Raji (cell line): ENCODE measurements at regions not wholly inside any gene's neighbourhood (a gene's known extent, or its start where the extent isn't known, plus 50 kb on each side); places are given as distances from the start of the nearest gene placed in this dataset.

ENCODE experiments used
- POLR2A ChIP-seq: IDR thresholded peaks from 2 replicates; pipeline ENCODE4 v1.6.1; 2011; ENCODE audit warnings: low read depth, low read length, control low read depth; ENCODE audit not compliant: insufficient read depth

DNA sequence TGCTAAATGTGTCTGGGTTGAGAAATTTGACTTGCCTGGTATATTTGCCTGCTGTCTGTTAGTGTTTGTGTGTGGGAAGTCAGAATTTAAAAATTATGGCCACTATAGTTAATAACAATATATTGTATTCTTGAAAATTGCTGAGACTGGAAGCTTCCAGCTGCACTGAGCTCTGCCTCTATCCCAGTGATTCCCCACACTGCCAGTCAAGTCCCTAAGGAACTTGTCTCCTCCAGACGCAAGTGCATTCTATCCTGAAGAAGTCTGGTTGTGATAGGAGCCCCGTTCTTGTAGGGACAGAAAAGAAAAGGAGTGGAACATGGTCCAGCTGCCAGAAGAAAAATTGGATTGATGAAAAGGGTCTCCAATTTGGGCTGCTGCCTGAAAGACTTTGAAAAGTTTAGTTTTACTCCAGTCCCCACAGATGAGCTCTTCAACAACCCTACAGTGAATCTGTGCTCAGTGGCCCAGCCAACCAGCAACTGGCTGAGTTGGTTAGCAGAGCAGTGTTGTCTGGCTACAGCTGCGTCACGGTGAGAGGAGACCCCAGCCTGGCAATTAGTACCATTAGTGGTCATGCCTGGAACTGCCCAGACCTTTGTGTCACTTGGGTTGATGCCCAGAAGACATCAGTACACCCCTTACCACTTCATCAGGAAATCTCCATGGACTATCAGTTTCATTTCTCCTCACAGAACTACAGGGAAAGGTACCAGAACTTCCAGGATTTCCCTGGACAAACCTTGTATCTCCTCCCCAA, 183.1 kb upstream of the MCHR2 start:
- TF ChIP-seq POLR2A: no peak

- no peak for TF ChIP-seq POLR2A
These were observed 182.4 kb upstream of the MCHR2 start for GRCh38 chr6:100176311-100176950.

DNA sequence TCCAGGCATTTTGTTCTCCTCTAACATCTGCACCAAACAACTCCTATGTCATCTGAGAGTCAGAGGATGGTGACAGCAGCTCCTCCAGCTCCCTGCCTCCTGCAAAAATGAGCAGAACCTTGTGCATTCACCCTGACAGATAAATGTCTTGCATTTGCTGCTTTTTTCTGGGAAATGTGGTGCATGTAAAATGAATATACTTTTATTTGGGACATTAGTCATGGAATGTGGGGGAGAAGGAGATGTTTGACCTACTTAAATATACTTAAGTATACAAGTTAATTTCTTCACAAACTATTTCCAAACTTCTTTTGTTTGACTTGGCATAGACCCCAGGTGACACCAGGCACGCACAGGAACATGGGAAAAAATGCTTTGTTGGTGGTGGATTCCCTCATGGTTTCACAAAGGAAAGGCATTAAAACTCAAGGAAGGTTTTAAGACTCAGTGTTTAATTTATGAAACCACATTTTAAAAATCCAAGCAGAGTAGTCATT, 181.8 kb upstream of the MCHR2 start:
- no peak for TF ChIP-seq POLR2A

GRCh38 chr6:100173211-100173610, 179.2 kb upstream of the MCHR2 start:
- no peak for TF ChIP-seq POLR2A

DNA sequence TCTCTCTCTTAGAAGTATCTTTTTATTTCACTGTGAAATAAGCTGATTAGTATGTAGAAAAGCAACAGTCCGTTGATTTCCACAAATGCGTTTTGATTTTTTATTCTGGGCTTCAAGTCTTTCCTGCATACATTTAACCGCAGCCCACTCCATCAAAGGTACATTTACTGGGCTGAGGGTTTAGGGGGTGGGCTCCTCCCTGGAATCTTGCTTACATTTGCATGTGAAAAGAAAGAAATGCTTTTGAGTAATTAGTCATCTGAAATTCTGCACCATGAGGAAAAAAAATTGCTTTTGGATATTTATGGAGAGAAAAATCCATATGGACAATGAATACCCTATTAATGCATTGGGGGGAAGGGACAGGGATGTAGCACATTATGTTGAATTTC, 178.3 kb upstream of the MCHR2 start:
- no peak for TF ChIP-seq POLR2A

GRCh38 chr6:100171533-100172321, 177.7 kb upstream of the MCHR2 start:
- TF ChIP-seq POLR2A: no peak

DNA sequence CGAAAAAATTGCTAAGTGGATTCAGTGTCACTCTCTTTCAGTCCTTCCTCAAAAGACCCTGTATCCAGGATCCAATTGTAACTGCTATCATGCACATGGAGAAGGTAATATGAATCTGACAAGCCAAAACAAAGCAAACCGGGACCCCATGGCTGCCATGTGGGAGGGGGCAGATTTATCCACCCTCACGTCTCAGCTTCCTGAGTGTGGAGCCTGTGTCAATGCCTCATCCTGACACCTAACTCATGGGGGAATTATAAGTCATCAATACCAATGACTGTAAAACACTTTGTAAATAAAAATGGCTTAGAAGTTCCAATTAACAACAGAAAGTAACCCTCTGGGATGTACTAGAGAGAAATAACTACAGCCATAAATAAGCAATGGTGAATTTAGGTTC, 174.1 kb upstream of the MCHR2 start:
- no peak for TF ChIP-seq POLR2A

DNA sequence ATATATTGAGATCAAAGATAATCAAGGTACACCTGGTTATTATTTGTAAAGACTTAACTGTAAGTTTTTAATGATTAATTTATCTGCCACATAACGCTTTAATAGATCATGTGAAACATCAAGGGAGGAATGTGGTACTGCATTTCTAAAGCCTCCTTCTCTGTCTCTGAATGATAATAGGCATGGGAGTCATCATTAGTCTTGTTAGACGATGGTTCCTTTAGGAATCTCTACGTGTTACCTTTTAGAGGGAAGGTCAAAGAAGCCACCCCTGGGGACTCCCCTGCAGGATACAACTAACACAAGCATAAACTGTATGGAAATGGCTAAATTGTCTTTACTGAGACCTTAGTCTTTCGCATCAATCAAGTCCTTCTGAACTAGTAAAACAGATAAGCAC, 173.6 kb upstream of the MCHR2 start:
- TF ChIP-seq POLR2A: no peak

DNA sequence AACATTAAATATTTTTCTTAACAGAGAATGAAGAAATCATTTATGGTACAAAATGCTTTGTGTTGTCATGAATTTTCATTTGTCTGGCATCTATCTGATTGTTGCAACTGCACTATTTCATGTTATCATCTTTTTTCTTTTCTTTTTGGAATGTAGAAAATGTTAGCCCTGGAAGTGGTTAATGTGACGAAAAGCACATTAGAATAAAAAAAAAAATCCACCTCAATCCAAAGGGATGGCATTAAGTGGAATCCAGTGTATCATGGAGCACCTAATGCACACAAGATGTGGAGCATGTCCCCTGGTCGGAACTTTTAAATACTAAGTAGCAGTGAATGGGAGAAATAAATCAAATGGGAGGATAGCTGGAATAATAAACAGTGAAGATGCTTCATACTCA, 172.9 kb upstream of the MCHR2 start:
- no peak for TF ChIP-seq POLR2A

- no peak for TF ChIP-seq POLR2A
These were observed 171.4 kb upstream of the MCHR2 start for GRCh38 chr6:100165442-100165841.

GRCh38 chr6:100163035-100163434, 169.0 kb upstream of the MCHR2 start:
- no peak for TF ChIP-seq POLR2A

DNA sequence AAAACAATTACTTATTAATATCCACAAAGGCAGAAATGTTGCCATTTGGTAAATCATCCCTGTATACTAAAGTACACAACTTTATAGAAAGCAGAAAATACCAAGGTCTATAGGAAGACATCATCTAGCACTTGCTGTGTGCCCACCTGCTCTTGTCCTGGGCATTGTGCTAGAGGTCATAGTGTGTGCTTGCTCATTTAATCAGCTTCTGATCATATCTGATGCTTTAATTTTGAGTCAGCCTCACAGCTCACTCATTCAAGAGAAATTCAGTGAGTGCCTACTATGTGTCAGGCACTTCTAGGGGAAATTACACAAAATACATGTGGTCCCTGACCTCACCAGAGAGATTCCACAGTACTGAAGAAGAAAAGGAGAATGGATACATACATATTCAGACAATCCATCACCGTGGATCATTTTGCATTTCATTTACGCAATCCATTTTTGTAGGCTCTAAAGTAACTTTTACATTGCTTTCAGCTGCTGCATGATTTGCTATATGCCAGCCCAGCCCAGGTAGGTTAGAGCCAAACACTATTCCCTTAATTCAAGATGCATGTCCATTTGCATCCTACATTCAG, 167.9 kb upstream of the MCHR2 start:
- TF ChIP-seq POLR2A: no peak

GRCh38 chr6:100160930-100161329, 166.9 kb upstream of the MCHR2 start:
- no peak for TF ChIP-seq POLR2A

DNA sequence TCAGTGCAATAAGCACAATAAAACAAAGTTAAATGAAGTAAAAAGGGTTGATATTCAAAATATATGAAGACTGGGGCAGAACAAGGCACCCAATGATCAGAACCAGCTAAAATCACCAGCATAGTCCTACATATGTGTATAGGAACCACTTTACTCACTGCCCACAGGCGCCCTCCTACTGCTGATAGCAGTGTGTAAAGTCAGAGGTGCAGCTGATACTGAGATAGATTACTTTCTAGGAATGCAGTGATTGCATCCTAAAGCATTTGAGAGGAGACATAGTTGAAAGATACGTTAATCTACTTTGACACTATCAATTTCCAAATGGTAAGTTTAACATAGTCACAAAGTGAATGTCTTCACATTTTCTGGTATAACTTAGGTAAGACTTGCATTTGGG, 161.1 kb upstream of the MCHR2 start:
- TF ChIP-seq POLR2A: no peak

DNA sequence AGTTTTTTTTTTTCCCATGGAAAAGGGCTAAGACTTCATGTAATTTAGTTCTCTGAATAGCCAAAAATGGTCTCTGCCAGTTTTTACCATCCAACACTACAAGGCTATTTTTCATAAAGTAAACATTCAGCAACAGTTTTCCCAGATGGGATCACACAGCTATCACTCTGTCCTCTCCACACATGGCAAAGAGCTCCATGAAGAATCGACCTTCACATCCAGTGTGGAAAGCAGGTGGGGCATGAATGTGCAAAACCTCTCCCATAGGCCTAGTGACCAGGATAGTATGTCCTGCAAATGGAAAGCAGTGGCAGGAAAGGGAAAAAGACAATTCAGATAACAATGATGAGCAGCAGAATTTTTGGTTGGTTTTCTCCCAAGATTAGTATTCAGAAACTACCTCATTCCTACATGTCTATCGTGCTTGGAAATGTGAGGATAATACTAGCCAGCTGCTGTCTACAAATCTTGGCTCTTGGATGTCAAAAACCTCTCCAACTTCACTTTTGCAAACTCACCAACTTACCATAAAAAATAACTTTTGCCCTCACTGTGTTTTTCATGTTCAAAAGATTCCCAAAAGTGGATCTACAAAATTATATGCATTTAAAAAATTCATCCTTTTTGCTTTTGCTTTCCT, 159.7 kb upstream of the MCHR2 start:
- no peak for TF ChIP-seq POLR2A
